ENCODE measurements at regions not wholly inside any gene's neighbourhood (a gene's known extent, or its start where the extent isn't known, plus 50 kb on each side); places are given as distances from the start of the nearest gene placed in this dataset.

GRCh38 chr1:193359631-193360030, 173.2 kb upstream of the B3GALT2 start:
- TF ChIP-seq CTCF (IDR thresholded peaks at IDR 0.05) (no peak), EZH2 (IDR thresholded peaks at IDR 0.05) (no peak), EZH2phosphoT487 (IDR thresholded peaks at IDR 0.05) (no peak)

Measured in neural progenitor cell (in vitro differentiated cells).